Testis (tissue), 2 donors: ENCODE measurements at regions not wholly inside any gene's neighbourhood (a gene's known extent, or its start where the extent isn't known, plus 50 kb on each side); places are given as distances from the start of the nearest gene placed in this dataset.

ENCODE experiments used
- POLR2A ChIP-seq: fragments of 450-650 bp; IDR thresholded peaks from one replicate; pipeline ENCODE4 v1.6.1; 2017; ENCODE audit warnings: antibody characterized with exemption, mild to moderate bottlenecking, moderate library complexity
- TF ChIP-seq, protein P1 (sequence below), 3 experiments: fragments of 450-650 bp in 2 of 3; fragments of 200-600 bp in 1 of 3; sonication (generic) in 1 of 3; IDR thresholded peaks; one replicate each; pipeline ENCODE4 v1.5.1; 2016 to 2019; ENCODE audit warnings: antibody characterized with exemption in 3 of 3, mild to moderate bottlenecking in 2 of 3, moderate library complexity in 1 of 3

DNA sequence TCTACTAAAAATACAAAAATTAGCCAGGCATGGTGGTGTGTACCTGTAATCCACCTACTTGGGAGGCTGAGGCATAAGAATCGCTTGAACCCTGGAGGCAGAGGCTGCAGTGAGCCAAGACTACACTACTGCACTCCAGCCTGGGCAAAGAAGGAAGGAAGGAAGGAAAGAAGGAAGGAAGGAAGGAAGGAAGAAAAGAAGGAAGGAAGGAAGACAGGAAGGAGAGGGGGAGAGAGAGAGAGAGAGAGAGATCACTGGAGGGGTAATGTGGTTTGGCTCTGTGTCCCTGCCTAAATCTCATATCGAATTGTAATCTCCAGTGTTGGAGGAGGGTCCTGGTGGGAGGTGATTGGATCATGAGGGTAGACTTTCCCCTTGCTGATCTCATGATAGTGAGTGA is 165.5 kb downstream of the KCTD15 start:
- TF ChIP-seq, protein P1, sequence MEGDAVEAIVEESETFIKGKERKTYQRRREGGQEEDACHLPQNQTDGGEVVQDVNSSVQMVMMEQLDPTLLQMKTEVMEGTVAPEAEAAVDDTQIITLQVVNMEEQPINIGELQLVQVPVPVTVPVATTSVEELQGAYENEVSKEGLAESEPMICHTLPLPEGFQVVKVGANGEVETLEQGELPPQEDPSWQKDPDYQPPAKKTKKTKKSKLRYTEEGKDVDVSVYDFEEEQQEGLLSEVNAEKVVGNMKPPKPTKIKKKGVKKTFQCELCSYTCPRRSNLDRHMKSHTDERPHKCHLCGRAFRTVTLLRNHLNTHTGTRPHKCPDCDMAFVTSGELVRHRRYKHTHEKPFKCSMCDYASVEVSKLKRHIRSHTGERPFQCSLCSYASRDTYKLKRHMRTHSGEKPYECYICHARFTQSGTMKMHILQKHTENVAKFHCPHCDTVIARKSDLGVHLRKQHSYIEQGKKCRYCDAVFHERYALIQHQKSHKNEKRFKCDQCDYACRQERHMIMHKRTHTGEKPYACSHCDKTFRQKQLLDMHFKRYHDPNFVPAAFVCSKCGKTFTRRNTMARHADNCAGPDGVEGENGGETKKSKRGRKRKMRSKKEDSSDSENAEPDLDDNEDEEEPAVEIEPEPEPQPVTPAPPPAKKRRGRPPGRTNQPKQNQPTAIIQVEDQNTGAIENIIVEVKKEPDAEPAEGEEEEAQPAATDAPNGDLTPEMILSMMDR (IDR thresholded peaks at IDR 0.05), result no peak
- no peak for TF ChIP-seq POLR2A
